ENCODE measurements at regions not wholly inside any gene's neighbourhood (a gene's known extent, or its start where the extent isn't known, plus 50 kb on each side); places are given as distances from the start of the nearest gene placed in this dataset.

DNA sequence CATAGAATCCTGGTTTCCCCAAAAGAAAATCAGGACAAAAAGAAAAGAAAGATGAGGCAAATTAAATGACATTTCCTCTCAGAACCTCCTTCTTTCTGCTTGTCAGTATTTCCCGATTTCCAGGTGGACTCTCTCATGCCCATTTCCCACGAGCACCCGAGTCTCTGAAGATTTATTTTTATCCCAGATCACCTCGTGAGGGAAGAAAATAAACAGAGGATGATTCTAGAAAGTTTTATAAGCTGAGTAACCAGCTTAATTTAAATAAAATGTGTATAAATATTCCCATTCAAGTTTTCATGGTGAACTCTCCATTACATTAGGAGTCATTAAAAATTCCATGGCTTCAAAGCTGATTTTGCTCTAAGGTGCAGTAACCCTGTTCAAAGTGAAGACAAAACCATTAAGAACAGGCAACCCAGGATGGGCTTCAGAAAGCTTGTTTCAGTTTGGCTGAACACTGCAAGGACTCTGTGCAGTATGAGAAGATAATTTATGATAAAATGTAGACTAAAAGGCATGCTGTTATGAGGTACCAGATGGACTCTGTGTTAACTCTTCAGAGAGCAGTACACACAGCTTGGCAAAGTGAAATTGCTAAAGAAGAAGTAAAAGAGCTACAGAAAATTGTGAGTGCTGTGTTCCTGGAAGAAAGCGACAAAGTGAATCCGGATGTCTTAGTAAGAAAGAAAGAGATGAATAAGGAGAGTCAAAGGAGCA lies 521.3 kb upstream of the LRRN3 start:
- DNase-seq (ENCODE audit: low read depth): no peak

DNA sequence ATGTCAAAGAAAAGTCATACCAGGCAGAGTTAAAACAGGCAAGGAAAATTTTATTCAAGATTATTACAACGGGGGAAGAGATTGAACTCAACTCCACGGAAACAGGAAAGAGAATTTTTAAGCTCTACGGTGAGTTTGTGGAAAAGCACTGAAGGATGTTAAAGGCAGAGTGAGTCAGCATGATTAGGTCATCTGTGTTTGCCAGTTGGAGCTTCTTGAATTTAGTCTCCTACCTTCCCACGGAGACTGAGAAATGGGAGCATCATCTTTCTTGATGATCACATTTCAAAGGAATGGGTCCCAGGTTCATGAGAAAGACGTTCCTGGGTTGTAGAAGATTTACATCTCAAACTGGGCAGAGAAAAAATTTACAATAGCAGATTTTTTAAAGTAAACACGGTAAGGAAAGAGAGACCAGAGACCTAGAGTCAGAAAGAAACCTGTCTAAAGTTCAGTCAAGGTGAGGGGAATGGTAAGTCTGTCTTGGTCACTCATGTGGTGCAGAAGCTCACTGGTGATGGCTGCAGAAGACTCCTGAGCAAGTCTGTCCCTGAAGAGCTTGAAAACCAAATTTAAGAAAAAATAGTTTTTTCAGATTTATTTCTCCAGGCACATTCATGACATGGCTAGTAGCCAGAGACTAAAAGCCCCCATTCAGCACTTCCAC lies 516.9 kb upstream of the LRRN3 start:
- no peak for DNase-seq (ENCODE audit: low read depth)

DNA sequence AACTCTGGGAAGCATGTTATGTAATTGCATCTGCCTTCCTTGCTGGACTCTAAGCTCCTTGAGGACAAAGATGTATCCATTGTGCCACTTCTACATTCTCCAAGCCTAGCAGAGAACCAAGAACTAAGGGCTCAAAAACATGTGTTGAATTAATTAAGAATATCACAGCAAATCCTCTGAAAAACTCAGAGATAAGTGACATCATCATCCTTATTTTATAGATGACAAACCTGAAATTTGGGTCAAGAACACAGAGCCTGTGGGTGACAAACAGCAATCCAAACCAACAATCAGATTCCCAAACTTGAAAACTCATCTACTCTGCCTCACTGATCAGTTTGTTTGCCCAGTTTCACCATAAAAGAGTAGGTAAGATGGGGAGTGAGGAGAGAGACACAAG lies 503.6 kb upstream of the LRRN3 start:
- DNase-seq (ENCODE audit: low read depth): no peak

DNA sequence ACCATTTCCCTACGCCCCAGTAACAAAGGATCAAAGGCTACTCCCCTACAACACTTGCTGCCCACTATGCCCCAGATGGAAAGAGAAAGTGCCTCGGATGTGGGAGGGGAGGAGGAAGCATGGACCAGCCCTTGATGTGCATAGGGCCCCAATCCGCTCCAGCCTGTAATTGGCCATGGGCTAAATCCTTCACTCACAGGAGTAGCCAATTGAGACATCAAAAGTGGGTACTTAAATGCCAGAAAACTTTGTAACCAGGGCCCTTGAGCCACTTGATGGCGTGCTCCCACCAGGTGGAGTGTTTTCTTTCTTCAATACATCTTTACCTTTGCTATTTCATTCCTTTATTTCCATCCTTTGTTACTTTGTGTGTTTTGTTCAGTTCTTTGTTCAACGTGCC lies 500.5 kb upstream of the LRRN3 start:
- DNase-seq (ENCODE audit: low read depth): no peak

DNA sequence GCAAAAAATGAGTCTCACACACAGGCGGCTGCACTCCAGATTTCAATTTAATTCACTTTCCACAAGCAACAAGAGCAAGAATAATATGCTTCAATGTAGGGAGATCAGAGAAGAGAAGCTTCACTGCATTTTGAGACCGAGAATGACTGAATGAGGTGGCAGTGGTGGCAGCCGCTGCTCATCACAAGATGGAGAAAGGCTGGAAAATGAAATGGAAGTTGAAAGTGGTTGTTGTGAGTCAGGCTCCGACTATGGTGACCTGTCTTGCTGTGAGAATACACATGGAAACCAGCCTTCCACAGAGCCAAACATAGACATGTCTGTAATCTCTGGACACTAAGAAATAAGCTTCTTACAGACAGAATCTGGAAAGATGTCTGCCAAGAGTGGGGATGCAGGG lies 499.6 kb upstream of the LRRN3 start:
- DNase-seq (ENCODE audit: low read depth): no peak

DNA sequence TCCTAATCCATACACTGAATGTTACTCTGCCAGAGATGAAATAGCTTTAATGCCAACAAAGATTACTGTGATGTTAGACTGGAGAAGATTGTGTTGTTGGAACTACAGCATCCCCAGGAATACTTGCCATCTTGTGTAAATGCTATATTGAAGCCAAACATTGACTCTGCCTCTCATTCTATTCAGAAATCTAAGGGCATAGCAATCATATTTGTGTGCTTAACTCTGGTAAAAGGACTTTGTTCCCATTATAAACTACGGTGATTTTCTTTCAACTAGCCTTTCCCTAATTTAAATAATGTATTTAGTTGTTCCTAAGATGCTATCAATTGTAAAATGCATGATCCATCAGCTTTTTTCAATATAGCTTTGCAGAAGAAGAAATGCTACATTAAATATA lies 498.4 kb upstream of the LRRN3 start:
- no peak for DNase-seq (ENCODE audit: low read depth)

DNA sequence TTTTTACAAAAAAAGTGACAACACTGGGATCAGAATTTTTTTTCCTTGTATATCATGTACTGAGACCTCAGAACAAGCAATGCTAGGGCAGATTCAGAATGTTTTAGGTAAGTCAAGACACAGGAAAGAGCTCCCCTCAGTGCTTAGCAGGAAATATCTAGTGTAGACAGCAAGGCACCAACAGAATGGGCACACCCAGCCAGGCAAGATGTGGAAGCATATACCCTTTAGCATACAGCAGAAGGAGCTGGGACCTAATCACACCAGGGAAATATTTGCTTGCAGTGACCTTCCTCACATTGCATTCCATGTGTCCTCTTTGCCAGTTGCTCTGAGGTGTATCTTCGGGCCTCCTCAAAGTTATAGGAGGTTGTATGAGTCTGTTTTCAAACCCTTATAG lies 497.6 kb upstream of the LRRN3 start:
- DNase-seq (ENCODE audit: low read depth): no peak

DNA sequence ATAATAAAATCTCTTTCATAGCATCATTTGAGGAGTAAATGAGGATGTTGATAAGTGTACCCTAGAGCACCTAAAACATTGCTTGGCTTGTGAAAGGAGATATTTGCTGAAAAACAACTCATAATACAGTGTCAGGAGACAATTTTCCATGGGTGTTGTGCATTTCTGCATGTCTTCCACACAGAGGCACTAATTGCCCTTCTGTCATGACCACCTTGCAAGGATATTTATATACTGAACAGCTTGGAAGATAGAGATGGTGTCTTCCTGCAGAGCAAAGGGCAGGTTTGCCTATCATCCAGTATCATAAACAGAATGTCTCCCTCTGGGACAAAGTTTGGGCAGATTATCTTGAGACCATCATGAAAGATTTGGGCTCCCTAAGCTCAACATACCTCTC lies 495.2 kb upstream of the LRRN3 start:
- no peak for DNase-seq (ENCODE audit: low read depth)

DNA sequence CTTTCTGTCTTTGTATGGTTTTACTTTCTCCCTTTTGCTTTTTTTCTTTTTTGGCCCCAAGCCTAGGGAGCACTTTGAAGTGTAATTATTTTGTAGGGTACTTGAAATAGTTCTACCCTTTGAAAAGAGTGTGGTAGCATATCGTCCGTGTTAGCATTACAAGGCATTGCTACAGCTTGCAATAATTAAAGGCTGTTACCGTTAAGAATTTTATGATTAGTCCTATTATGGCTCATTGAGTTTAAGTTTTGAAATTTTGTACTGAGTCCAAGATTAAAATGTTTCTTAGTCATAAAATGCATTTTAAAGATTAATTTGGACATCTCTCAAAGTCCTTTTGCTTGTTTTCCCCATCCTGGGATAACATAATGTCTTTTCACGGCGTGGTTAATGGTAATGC lies 490.0 kb upstream of the LRRN3 start:
- DNase-seq (ENCODE audit: low read depth): no peak

DNA sequence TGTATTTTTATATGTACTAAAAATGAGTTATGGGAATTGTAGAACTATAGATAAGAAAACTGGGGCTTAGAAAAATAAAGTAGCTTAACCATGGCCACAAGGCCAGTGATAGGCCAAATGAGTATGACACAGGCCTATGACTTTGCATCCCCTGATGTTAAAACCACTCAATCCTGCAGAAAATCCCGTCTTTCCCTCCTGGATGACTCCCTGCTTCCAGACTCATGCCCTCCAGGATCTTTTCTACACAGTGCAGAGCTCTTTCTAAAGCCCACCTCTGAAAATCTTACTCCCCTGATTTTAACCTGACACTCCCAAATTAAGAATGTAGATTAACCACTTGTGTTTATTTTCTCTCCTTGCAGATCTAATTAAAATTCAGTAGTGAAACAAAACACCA lies 489.2 kb upstream of the LRRN3 start:
- DNase-seq (ENCODE audit: low read depth): no peak

DNA sequence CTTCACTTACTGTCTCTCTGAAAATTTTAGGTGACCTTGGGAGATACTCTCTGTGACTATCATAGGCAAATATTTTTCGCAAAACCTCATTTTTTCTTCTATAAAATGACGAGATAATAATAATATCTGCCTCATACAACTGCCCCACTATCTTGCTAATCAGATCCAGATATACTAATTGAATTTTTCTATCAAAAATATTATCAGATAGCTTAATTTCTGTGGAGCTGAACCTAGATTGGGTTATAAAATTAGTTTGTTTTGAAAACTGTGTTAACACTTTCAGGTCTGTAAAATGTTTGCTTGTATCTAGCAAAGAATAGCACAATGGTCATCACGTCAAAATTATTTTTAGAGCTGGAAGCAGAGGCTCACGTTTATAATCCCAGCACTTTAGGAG lies 486.7 kb upstream of the LRRN3 start:
- no peak for DNase-seq (ENCODE audit: low read depth)

DNA sequence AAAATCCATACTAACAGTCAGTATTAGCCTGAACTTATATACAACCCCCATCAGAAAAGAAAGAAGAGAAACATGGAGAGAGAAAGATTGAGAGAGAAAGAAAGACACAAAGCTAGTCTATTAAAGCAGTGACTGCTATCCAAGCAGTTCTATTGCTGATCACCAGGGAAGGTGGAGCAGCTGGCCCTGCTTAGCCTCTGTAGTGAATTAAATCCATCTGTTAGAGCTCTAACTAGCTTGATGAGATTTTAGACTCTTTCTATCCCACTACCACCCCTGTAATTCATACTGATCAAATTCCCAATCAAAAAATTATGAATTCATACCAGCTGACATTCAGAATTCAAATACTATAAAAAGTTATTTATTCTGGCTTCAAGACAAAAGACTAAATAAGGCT lies 486.0 kb upstream of the LRRN3 start:
- DNase-seq (ENCODE audit: low read depth): no peak

DNA sequence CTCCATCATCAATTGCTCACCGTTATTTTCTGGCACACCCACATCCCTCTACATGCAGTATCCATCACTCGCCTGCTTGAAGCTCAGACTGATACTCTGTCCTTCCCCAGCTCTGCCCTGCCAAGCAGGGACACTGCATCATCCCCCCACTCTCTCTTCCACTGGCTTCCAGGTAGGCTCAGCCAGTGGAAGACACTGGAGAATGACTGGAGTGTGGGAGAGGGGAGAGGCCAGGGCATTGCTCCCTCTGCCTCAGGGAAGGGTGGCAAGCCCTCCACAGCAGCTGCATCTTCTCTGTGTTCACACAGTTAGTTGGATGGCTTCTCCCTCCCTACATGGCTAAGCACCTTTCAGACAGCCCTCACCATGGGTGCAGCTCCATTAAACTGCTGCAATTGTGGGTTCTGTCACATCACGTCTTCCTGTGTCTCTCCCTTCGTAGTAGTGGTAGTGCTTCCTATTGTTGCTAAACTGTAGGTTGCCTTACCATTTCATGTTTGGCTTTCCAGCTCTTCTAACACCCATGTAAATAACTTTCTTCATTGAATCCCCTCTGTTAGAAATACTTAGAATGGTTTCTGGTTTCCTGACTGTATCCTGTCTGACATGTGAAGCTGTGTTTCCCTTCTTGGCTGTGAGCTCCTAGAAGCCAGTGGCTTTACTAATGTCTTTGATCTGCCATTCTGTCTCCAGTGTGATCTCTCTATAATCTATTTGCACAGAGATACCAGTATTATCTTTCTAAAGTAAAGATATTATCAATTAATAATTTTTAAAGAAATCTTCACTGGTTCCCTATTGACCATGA lies 483.7 kb upstream of the LRRN3 start:
- no peak for DNase-seq (ENCODE audit: low read depth)

DNA sequence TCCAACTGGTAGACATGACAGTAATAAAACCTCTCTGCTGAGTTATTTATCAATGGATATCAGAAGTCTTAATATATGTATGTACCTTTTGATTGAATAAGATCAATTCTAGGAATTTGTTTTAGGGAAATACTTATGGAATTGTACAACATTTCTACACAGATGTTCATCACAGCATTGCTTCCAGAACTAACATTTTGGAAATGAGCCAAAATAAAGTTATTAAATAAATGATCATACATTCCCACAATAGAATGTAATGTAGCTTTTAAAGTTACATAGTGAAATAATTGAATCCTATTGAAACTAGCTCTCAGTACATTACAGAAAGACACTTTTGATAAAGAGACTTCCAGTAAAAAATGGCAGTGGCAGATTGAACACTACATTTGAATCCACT lies 481.6 kb upstream of the LRRN3 start:
- no peak for DNase-seq (ENCODE audit: low read depth)

DNA sequence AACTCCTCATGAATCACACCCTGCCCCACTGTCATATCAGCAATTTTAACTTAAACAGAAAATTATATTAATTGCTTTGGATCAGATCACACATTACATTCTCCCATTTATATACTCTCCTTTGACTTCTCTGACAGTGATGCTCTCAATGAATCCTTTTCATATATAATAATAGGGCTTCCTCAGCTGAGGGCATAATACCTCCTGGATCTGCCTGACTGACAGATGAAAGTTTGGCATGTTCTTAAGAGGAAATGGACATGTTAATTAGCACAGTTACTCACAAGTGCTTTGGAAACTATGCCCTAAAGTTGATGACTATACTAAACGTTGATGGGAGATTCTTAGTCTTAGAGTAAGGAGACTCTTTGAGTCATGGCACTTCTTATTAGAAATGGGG lies 478.2 kb upstream of the LRRN3 start:
- DNase-seq (ENCODE audit: low read depth): no peak
